Activated naive CD4-positive, alpha-beta T cell treated with anti-CD3 and anti-CD28 coated beads, Interleukin-2, amount 50 U/mL, for 24 hours (primary cell): ENCODE measurements at regions not wholly inside any gene's neighbourhood (a gene's known extent, or its start where the extent isn't known, plus 50 kb on each side); places are given as distances from the start of the nearest gene placed in this dataset.

Source experiments
- H3K27ac Mint-ChIP-seq: one replicate; pipeline ENCODE4 v1.8.0; 2021; ENCODE audit warnings: mild to moderate bottlenecking, mixed read lengths
- H3K27me3 Mint-ChIP-seq: one replicate; pipeline ENCODE4 v1.8.0; 2021; ENCODE audit warnings: mixed read lengths
- H3K36me3 Mint-ChIP-seq: one replicate; pipeline ENCODE4 v1.8.0; 2021; ENCODE audit warnings: mixed read lengths
- H3K4me1 Mint-ChIP-seq: one replicate; pipeline ENCODE4 v1.8.0; 2021; ENCODE audit warnings: mixed read lengths
- H3K4me3 Mint-ChIP-seq: one replicate; pipeline ENCODE4 v1.8.0; 2021; ENCODE audit warnings: mild to moderate bottlenecking, mixed read lengths
- H3K9me3 Mint-ChIP-seq: one replicate; pipeline ENCODE4 v1.8.0; 2021; ENCODE audit warnings: mixed read lengths

DNA sequence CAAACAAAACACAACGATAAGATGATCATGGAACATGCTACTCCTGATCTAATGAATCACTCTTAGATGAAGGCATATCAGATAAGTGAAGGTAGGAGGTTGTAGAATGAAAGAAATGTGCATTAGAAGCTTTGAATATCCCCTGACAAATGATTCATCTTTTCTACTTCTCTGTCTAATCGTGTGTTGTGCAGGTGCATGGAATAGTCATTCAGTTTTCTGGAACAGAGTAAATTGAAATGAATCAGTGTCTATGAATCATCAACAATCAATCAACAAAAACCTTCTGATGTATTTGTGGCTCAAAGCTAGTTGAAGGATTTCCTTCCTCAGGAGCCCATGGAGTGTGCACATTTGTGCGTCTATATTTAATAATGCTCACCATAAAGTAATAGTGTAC lies 1290.4 kb upstream of the PCDH20 start:
- Mint-ChIP-seq H3K4me3 (no peak overlapping the region), H3K27me3 (no peaks in the 10 kb centered on the region), H3K36me3 (no peaks in the 10 kb centered on the region), H3K9me3 (peaks cover 10% of the 10 kb centered on the region), H3K4me1 (no peaks in the 10 kb centered on the region), H3K27ac (no peak overlapping the region)

DNA sequence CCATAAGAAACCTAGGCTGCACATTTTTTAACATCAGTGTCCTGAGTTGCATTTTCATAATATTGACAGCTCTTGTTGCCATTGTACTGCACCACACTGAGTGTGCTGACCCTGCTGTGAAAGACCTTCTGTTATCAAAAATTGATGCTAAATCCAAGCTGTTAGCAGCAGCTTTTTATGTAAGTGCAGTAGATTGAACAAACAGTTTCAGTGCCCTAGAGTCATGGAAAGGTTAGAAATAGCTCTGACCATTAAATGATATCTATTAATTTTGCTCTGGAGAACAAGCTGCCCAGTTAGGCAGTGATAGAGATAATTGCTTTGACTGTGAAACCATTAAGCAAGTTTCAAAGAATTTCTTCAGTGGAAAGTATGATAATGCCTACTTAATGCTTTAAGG lies 1289.2 kb upstream of the PCDH20 start:
- Mint-ChIP-seq H3K36me3 (no peaks in the 10 kb centered on the region), H3K27ac (no peak overlapping the region), H3K4me1 (no peaks in the 10 kb centered on the region), H3K9me3 (peaks cover 10% of the 10 kb centered on the region), H3K27me3 (no peaks in the 10 kb centered on the region), H3K4me3 (no peak overlapping the region)

DNA sequence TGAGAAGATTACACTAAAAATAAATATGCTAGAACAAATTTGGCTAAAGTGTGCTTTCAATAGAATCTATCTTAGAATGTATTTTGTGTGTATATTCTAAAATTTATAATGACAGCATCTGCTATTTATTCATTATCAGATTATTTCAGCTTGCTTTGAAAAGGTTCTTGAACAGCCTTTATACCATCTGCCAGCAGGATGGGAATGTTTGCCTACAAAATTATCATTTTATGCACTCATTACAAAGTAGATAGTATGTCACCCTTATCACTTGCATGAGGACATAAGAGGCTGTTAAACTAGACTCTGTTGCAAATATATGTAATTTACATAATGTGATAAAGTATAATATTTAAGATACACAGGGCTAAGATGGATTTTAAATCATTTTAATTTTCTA lies 1286.9 kb upstream of the PCDH20 start:
- Mint-ChIP-seq H3K9me3 (peaks cover 6% of the 10 kb centered on the region), H3K4me3 (no peak overlapping the region), H3K4me1 (no peaks in the 10 kb centered on the region), H3K27me3 (no peaks in the 10 kb centered on the region), H3K27ac (no peak overlapping the region), H3K36me3 (no peaks in the 10 kb centered on the region)

DNA sequence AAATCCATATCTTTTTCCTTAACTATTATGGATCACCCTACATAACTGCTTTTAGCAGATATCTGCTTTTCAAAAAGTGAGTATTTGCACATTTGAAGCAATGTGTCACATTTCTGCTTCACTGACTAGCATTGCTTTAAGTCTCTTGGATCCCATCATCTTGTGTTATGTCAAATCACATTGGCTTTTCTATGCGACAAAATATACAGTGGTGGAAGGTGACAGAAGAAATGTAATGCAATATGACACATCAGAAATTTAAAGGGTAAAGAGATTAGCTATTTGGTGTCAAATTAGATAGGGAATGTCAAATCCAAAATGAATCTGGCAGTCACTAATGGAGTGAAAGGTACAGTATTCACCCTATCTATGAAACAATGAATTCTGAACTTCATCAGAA lies 1282.1 kb upstream of the PCDH20 start:
- Mint-ChIP-seq H3K36me3 (no peaks in the 10 kb centered on the region), H3K27me3 (no peaks in the 10 kb centered on the region), H3K9me3 (no peaks in the 10 kb centered on the region), H3K4me3 (no peak overlapping the region), H3K27ac (no peak overlapping the region), H3K4me1 (no peaks in the 10 kb centered on the region)

DNA sequence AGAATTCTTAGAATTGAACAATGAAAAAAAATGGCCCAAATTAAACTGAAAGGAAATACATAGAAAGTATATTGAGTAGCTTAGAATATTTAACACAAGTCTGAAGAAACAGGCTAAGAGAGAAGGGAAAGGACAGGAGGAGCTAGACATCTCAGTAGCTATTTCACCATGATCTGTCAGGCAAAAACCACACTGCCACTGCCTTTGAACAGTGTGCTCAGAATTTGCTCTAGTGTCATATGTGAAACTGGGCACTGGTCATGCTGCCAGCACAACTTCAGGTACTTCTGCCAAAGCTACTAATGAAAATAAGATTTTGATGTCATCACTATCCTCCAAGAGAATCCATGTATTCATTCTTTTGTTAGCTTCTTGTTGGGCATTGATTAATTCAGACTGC lies 1280.8 kb upstream of the PCDH20 start:
- no peak overlapping the region for H3K4me3 Mint-ChIP-seq
- H3K4me1 Mint-ChIP-seq = no peaks in the 10 kb centered on the region
- H3K27ac Mint-ChIP-seq = no peak overlapping the region
- no peaks in the 10 kb centered on the region for H3K27me3 Mint-ChIP-seq
- H3K9me3 Mint-ChIP-seq = peaks cover 5% of the 10 kb centered on the region
- no peaks in the 10 kb centered on the region for H3K36me3 Mint-ChIP-seq

DNA sequence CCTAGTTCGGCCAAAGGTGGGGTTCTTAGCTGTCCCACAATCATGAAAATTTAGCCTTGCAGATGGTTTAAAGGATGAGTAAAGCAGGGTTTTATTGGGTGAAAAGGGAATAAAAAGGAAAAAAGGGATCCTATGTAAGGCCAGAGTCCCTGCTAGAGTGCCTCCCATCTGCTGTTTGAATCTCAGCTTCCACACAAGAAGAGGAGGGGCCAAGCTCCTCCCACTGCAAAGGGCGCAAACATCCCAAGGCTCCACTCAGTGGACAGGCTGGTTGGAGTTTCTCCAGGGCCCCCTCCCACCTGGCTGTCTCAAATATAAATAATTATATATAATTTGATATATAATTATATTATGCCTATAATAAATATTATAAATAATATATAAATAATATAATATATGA lies 1272.1 kb upstream of the PCDH20 start:
- H3K9me3 Mint-ChIP-seq = peaks cover 9% of the 10 kb centered on the region
- no peaks in the 10 kb centered on the region for H3K4me1 Mint-ChIP-seq
- no peak overlapping the region for H3K27ac Mint-ChIP-seq
- H3K4me3 Mint-ChIP-seq = no peak overlapping the region
- no peaks in the 10 kb centered on the region for H3K27me3 Mint-ChIP-seq
- no peaks in the 10 kb centered on the region for H3K36me3 Mint-ChIP-seq

DNA sequence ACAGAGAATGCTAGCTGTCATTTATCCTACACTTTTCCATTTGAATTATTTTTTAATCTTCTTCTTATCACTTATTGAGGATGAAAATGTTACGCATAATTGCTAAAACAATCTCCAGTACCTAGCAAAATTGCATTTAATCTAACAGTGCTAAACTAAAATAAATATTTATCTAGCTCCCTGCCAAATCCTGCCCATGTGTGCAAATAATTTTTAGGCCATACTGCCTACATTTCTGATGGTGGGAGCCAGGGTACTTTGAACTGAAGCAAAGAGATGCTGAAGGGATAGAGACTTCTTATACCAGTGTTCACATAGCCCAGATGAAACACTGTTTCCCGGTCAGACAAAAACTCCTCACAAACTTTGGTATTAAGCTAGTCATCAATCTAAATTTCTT lies 1268.7 kb upstream of the PCDH20 start:
- Mint-ChIP-seq H3K4me1 (no peaks in the 10 kb centered on the region), H3K27ac (no peak overlapping the region), H3K27me3 (no peaks in the 10 kb centered on the region), H3K4me3 (no peak overlapping the region), H3K36me3 (no peaks in the 10 kb centered on the region), H3K9me3 (peaks cover 10% of the 10 kb centered on the region)

DNA sequence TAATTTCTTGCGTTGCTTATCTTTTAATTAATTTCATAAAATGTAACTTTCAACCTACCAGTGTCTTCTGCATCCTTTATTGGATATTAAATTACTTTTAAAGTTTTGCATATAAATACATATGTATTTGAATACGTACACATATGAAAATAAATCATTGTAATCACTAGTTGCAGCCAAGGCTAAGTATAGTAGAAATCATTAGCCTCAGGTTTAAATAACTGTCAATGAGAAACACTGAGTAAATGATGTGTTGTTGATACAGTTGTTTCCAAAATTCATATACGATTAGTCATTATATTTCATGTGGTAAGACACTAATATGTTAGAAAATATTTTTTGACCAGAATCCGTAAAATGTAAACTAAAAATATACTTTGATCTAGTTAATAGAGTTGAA lies 1267.1 kb upstream of the PCDH20 start:
- Mint-ChIP-seq H3K9me3 (peaks cover 8% of the 10 kb centered on the region), H3K4me1 (no peaks in the 10 kb centered on the region), H3K27ac (no peak overlapping the region), H3K4me3 (no peak overlapping the region), H3K27me3 (no peaks in the 10 kb centered on the region), H3K36me3 (no peaks in the 10 kb centered on the region)

DNA sequence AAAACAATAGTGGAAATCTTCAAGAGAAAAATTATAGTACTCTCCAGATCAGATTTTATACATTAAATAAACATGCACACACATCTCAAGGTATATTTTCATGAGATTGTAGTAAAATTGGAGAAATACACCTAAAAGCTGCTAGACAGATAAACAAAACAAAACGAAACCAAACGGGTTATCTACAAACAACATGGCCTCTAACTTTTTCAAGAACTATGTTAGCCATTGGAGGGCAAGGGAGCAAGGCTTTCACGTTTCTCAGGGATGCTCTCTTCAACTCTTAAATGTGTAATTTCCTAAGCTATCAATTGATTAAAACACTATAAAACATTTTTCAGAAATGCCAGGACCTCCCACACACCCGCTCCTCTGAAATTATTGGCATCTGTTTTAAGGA lies 1262.4 kb upstream of the PCDH20 start:
- Mint-ChIP-seq H3K9me3 (peaks cover 13% of the 10 kb centered on the region), H3K4me3 (no peak overlapping the region), H3K27me3 (no peaks in the 10 kb centered on the region), H3K27ac (no peak overlapping the region), H3K36me3 (no peaks in the 10 kb centered on the region), H3K4me1 (no peaks in the 10 kb centered on the region)

DNA sequence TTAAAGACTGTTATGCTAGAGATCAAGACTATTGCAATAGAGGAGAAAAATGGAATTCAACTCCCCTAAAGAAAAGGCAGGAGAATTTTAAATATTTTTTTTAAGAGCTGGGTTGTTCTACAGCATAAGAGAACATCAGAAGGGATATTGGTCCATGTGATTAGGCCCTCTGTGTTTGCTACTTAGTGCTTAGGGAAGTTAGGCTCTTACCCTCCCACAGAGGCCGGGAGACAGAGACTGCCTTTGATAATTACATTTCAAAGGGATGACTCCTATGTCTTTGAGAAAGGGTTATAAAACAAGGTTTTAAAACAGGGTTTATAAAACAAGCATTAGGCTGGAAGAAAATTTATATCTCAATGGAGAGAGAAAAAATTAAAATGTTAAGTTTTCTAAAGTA lies 1248.1 kb upstream of the PCDH20 start:
- no peaks in the 10 kb centered on the region for H3K9me3 Mint-ChIP-seq
- no peak overlapping the region for H3K27ac Mint-ChIP-seq
- no peak overlapping the region for H3K4me3 Mint-ChIP-seq
- H3K4me1 Mint-ChIP-seq = no peaks in the 10 kb centered on the region
- no peaks in the 10 kb centered on the region for H3K36me3 Mint-ChIP-seq
- no peaks in the 10 kb centered on the region for H3K27me3 Mint-ChIP-seq

DNA sequence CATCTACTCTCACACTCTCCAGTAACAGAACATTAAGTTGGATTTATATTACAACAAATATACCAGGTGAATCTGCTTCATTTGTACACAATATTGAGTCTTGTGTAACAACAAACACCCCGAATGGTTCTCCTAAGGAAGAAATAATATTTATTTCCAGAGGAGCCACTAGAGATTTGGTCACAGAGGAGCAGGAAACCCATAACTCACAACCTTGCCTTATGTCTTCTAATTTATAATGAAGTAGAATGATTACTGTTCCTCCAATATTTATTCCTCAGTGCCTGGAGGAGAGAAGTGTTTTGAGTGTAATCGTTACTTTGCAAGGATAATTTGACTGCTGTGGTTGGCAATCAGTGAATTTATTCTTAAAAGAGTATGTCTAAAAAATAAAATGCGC lies 1243.7 kb upstream of the PCDH20 start:
- Mint-ChIP-seq H3K4me3 (no peak overlapping the region), H3K36me3 (no peaks in the 10 kb centered on the region), H3K4me1 (no peaks in the 10 kb centered on the region), H3K9me3 (peaks cover 9% of the 10 kb centered on the region), H3K27me3 (no peaks in the 10 kb centered on the region), H3K27ac (no peak overlapping the region)

DNA sequence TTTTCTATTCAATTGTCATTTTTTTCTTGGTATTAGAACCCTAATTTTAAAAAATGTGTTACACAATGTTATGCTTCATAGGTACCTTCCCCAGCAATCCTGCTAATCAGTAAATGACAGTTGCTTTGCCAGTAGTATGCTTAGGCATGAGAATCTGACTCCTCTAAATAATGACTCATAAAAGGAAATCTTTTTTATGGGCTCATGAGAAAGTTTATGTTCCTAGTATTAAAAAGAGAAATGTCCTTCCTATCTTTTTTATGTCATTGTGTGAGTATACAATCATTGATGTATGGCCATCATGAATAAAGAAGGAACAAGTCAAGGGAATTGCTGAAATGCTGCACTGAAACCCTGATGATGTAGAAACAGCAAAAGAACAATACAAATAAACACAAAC lies 1237.7 kb upstream of the PCDH20 start:
- Mint-ChIP-seq H3K4me3 (no peak overlapping the region), H3K9me3 (peaks cover 9% of the 10 kb centered on the region)

DNA sequence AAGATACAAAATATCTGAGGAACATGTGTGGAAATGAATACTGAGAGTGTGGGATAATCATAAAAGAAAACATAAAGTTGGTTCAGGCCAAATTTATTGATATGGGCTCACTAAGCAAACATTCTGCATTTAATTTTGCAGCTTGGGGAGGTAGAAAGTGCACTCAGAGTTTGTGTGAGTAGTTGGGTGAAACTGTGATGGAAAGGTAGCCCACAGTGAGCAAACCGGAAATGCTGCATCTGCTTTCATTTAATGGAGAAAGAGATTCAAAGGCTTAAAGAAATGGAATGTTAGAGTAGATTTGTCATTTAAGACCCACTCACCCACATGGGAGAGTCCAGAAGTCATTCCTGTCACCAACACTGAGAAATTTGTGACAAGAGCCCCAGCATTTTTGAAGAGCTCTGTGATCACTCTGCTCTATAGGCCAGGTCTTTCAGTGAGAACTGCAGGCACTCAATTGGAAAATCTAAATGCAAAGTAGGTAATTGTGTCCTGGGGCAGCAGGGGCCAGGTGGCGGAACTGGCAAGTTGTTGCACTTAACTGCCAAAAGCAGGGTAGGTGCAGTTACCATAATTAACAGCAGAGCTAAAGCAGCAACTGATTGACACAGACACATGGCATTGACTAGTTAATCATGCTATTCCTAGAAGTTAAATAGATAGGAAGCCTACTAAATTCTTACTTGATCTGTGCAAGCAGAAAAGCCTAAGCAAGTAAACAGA lies 1228.3 kb upstream of the PCDH20 start:
- H3K4me1 Mint-ChIP-seq = no peaks in the 10 kb centered on the region
- no peaks in the 10 kb centered on the region for H3K36me3 Mint-ChIP-seq
- H3K27ac Mint-ChIP-seq = no peak overlapping the region
- no peaks in the 10 kb centered on the region for H3K9me3 Mint-ChIP-seq
- H3K27me3 Mint-ChIP-seq = no peaks in the 10 kb centered on the region
- H3K4me3 Mint-ChIP-seq = no peak overlapping the region

More for the DNA sequence above, 1237.7 kb upstream of the PCDH20 start:
- Mint-ChIP-seq H3K27me3 (no peaks in the 10 kb centered on the region), H3K36me3 (no peaks in the 10 kb centered on the region), H3K4me1 (no peaks in the 10 kb centered on the region), H3K27ac (no peak overlapping the region)

DNA sequence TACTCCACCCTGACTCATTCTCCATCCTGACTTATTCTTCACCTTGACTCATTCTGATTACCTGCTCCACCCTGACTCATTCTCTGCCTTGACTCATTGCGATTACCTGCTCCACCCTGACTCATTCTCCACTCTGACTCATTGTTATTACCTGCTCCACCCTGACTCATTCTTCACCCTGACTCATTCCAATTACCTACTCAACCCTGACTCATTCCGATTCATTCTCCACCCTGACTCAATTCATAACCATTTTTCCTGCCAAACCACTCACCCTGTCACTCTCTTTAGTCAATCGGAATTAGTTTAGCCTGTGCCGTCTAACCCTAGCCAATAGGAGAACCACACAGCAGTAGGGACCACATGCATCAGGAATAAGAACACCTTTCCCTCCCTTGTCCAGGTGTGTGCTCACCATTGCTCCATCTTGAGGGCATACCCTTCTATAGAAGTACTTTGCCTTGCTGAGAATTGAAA lies 1227.4 kb upstream of the PCDH20 start:
- H3K4me3 Mint-ChIP-seq = no peak overlapping the region
- H3K36me3 Mint-ChIP-seq = no peaks in the 10 kb centered on the region
- H3K27ac Mint-ChIP-seq = no peak overlapping the region
- H3K27me3 Mint-ChIP-seq = no peaks in the 10 kb centered on the region
- no peaks in the 10 kb centered on the region for H3K4me1 Mint-ChIP-seq
- no peaks in the 10 kb centered on the region for H3K9me3 Mint-ChIP-seq

DNA sequence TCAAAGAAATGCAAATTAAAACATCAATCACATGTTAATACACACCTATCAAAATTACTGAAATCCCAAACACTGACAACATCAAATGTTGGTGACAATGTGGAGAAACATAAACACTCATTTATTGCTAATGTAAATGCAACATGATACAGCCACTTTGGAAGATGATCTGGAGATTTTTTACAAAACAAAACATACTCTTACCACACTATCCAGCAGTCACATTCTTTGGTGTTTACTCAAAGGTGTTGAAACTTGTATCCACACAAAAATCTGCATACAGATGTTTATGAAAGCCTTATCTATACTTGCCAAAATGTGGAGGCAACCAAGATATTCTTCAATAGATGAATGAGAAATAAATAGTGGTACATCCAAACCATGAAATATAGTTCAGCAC lies 1219.5 kb upstream of the PCDH20 start:
- no peaks in the 10 kb centered on the region for H3K27me3 Mint-ChIP-seq
- H3K9me3 Mint-ChIP-seq = peaks cover 4% of the 10 kb centered on the region
- H3K4me3 Mint-ChIP-seq = no peak overlapping the region
- no peaks in the 10 kb centered on the region for H3K36me3 Mint-ChIP-seq
- H3K27ac Mint-ChIP-seq = no peak overlapping the region
- H3K4me1 Mint-ChIP-seq = no peaks in the 10 kb centered on the region

DNA sequence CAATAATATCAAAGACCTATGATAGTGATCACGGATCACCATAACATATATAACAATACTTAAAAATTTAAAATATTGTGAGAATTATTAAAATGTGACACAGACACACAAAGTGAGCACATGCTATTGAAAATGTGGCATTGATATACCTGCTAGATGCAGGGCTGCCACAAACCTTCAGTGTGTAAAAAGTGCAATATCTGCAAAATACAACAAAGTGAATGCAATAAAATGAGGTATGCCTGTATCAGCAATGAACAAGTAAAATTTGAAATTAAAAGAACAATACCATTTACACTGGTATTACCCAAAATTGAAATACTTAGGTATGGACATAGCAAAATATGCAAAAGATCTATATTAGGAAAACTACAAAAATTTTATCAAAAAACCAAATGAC lies 1217.8 kb upstream of the PCDH20 start:
- Mint-ChIP-seq H3K27me3 (no peaks in the 10 kb centered on the region), H3K27ac (no peak overlapping the region), H3K9me3 (peaks cover 4% of the 10 kb centered on the region), H3K36me3 (no peaks in the 10 kb centered on the region), H3K4me3 (no peak overlapping the region), H3K4me1 (no peaks in the 10 kb centered on the region)

DNA sequence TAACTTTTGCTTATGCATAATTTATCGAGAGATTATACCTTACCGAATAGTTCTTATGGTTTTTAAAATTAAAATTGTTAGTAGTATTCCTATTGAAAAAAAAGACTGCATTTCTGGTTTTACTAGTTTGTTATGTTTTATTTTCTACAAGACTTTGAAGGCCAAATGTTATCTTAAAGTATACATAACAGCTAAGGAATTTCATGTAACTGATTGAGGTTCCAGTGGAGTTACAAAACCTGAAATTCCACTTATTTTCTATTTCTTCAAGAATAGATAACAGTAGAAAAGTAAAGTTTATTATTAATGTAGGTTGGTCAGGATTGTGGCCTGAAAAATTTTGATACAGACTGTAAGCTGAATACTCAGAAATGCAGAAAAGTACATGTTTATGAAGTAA lies 1216.0 kb upstream of the PCDH20 start:
- Mint-ChIP-seq H3K27me3 (no peaks in the 10 kb centered on the region), H3K4me3 (no peak overlapping the region), H3K36me3 (no peaks in the 10 kb centered on the region), H3K9me3 (peaks cover 4% of the 10 kb centered on the region), H3K27ac (no peak overlapping the region), H3K4me1 (no peaks in the 10 kb centered on the region)
